ENCODE measurements at regions not wholly inside any gene's neighbourhood (a gene's known extent, or its start where the extent isn't known, plus 50 kb on each side); places are given as distances from the start of the nearest gene placed in this dataset.
A peak's percentile ranks its signal among the peaks of the same experiment; 100 is the strongest.

- TF ChIP-seq IRF1 (CRISPR knock-in tag; IDR thresholded peaks at IDR 0.05) (no peak), TP53 (CRISPR knock-in tag; IDR thresholded peaks at IDR 0.05) (no peak), ZNF219 (CRISPR knock-in tag; IDR thresholded peaks at IDR 0.05; ENCODE audit: borderline replicate concordance) (no peak)
Measured at GRCh38 chr11:95499516-95500135, 268.6 kb upstream of the SESN3 start (continued).

- H3K27ac Mint-ChIP-seq: peak overlapping the region; percentile 48; the same call in 1 of the 2 replicates
- no peak overlapping the region for H3K4me3 Mint-ChIP-seq
- peak; percentile 94 for ATAC-seq
- TF ChIP-seq, protein P1, sequence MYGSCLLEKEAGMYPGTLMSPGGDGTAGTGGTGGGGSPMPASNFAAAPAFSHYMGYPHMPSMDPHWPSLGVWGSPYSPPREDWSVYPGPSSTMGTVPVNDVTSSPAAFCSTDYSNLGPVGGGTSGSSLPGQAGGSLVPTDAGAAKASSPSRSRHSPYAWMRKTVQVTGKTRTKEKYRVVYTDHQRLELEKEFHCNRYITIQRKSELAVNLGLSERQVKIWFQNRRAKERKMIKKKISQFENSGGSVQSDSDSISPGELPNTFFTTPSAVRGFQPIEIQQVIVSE (CRISPR knock-in tag; IDR thresholded peaks at IDR 0.05; ENCODE audit: borderline replicate concordance): no peak
- TF ChIP-seq, protein P2, sequence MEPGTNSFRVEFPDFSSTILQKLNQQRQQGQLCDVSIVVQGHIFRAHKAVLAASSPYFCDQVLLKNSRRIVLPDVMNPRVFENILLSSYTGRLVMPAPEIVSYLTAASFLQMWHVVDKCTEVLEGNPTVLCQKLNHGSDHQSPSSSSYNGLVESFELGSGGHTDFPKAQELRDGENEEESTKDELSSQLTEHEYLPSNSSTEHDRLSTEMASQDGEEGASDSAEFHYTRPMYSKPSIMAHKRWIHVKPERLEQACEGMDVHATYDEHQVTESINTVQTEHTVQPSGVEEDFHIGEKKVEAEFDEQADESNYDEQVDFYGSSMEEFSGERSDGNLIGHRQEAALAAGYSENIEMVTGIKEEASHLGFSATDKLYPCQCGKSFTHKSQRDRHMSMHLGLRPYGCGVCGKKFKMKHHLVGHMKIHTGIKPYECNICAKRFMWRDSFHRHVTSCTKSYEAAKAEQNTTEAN (CRISPR knock-in tag; IDR thresholded peaks at IDR 0.05): no peak
- TF ChIP-seq HMGA2 (CRISPR knock-in tag; IDR thresholded peaks at IDR 0.05) (no peak), CREM (CRISPR knock-in tag; IDR thresholded peaks at IDR 0.05) (no peak), ATF6 (CRISPR knock-in tag; IDR thresholded peaks at IDR 0.05) (no peak), AFF4 (CRISPR knock-in tag; IDR thresholded peaks at IDR 0.05; ENCODE audit: borderline replicate concordance) (no peak), SMAD4 (CRISPR knock-in tag; IDR thresholded peaks at IDR 0.05) (no peak), MYBL2 (CRISPR knock-in tag; IDR thresholded peaks at IDR 0.05) (no peak), ZNF138 (CRISPR knock-in tag; conservative IDR thresholded peaks at IDR 0.05) (no peak), TEAD1 (CRISPR knock-in tag; IDR thresholded peaks at IDR 0.05) (no peak)
- TF ChIP-seq, protein P3, sequence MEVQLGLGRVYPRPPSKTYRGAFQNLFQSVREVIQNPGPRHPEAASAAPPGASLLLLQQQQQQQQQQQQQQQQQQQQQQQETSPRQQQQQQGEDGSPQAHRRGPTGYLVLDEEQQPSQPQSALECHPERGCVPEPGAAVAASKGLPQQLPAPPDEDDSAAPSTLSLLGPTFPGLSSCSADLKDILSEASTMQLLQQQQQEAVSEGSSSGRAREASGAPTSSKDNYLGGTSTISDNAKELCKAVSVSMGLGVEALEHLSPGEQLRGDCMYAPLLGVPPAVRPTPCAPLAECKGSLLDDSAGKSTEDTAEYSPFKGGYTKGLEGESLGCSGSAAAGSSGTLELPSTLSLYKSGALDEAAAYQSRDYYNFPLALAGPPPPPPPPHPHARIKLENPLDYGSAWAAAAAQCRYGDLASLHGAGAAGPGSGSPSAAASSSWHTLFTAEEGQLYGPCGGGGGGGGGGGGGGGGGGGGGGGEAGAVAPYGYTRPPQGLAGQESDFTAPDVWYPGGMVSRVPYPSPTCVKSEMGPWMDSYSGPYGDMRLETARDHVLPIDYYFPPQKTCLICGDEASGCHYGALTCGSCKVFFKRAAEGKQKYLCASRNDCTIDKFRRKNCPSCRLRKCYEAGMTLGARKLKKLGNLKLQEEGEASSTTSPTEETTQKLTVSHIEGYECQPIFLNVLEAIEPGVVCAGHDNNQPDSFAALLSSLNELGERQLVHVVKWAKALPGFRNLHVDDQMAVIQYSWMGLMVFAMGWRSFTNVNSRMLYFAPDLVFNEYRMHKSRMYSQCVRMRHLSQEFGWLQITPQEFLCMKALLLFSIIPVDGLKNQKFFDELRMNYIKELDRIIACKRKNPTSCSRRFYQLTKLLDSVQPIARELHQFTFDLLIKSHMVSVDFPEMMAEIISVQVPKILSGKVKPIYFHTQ (CRISPR knock-in tag; IDR thresholded peaks at IDR 0.05): no peak
- TF ChIP-seq, protein P4, sequence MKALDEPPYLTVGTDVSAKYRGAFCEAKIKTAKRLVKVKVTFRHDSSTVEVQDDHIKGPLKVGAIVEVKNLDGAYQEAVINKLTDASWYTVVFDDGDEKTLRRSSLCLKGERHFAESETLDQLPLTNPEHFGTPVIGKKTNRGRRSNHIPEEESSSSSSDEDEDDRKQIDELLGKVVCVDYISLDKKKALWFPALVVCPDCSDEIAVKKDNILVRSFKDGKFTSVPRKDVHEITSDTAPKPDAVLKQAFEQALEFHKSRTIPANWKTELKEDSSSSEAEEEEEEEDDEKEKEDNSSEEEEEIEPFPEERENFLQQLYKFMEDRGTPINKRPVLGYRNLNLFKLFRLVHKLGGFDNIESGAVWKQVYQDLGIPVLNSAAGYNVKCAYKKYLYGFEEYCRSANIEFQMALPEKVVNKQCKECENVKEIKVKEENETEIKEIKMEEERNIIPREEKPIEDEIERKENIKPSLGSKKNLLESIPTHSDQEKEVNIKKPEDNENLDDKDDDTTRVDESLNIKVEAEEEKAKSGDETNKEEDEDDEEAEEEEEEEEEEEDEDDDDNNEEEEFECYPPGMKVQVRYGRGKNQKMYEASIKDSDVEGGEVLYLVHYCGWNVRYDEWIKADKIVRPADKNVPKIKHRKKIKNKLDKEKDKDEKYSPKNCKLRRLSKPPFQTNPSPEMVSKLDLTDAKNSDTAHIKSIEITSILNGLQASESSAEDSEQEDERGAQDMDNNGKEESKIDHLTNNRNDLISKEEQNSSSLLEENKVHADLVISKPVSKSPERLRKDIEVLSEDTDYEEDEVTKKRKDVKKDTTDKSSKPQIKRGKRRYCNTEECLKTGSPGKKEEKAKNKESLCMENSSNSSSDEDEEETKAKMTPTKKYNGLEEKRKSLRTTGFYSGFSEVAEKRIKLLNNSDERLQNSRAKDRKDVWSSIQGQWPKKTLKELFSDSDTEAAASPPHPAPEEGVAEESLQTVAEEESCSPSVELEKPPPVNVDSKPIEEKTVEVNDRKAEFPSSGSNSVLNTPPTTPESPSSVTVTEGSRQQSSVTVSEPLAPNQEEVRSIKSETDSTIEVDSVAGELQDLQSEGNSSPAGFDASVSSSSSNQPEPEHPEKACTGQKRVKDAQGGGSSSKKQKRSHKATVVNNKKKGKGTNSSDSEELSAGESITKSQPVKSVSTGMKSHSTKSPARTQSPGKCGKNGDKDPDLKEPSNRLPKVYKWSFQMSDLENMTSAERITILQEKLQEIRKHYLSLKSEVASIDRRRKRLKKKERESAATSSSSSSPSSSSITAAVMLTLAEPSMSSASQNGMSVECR (CRISPR knock-in tag; IDR thresholded peaks at IDR 0.05; ENCODE audit: borderline replicate concordance): no peak
- TF ChIP-seq, protein P5, sequence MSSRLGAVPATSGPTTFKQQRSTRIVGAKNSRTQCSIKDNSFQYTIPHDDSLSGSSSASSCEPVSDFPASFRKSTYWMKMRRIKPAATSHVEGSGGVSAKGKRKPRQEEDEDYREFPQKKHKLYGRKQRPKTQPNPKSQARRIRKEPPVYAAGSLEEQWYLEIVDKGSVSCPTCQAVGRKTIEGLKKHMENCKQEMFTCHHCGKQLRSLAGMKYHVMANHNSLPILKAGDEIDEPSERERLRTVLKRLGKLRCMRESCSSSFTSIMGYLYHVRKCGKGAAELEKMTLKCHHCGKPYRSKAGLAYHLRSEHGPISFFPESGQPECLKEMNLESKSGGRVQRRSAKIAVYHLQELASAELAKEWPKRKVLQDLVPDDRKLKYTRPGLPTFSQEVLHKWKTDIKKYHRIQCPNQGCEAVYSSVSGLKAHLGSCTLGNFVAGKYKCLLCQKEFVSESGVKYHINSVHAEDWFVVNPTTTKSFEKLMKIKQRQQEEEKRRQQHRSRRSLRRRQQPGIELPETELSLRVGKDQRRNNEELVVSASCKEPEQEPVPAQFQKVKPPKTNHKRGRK (CRISPR knock-in tag; IDR thresholded peaks at IDR 0.05; ENCODE audit: borderline replicate concordance): no peak
Measured at GRCh38 chr11:95498722-95499425, 267.9 kb upstream of the SESN3 start.

More at GRCh38 chr11:95498722-95499425, 267.9 kb upstream of the SESN3 start:
- Mint-ChIP-seq H3K36me3 (no peaks in the 10 kb centered on the region), H3K4me1 (peaks cover 23% of the 10 kb centered on the region), H3K27me3 (ENCODE audit: low read depth) (no peaks in the 10 kb centered on the region), H3K9me3 (no peaks in the 10 kb centered on the region)
- peak; percentile 68 for DNase-seq (ENCODE audit: low spot score)
- ChIA-PET CTCF (interaction anchor here (0.9 to 1.9 kb wide), 2 partner anchors 206 to 344 kb away, joined by 6 read pairs; no protein-coding TSS in a partner anchor), POLR2A (no interaction called here)

Measured in WTC11 (cell line).